ENCODE measurements at regions not wholly inside any gene's neighbourhood (a gene's known extent, or its start where the extent isn't known, plus 50 kb on each side); places are given as distances from the start of the nearest gene placed in this dataset.
"Not testable (repeated sequence)": the region's sequence is repeated elsewhere in the genome, so short reads cannot be mapped to it uniquely, and the experiment has no call there.

DNA sequence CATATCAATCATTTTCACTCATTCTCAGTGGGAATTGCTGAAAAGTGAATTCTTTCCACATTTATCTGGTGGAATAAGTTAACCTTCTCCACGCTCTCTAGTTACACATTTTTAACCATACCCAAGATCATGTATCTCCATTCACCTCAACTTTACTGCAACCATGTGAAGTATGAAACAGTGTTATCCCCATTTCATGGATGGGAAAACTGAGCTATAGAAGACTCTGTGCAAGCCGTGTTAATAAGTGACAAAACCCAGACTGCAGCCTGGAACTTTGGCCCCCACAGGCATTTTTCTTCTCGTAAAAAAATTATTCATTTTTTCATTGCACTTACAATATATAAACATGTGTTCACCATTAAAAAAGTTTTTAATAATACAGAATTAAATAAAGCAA lies 82.4 kb upstream of the CCND2 start:
- DNase-seq, result no peak

DNA sequence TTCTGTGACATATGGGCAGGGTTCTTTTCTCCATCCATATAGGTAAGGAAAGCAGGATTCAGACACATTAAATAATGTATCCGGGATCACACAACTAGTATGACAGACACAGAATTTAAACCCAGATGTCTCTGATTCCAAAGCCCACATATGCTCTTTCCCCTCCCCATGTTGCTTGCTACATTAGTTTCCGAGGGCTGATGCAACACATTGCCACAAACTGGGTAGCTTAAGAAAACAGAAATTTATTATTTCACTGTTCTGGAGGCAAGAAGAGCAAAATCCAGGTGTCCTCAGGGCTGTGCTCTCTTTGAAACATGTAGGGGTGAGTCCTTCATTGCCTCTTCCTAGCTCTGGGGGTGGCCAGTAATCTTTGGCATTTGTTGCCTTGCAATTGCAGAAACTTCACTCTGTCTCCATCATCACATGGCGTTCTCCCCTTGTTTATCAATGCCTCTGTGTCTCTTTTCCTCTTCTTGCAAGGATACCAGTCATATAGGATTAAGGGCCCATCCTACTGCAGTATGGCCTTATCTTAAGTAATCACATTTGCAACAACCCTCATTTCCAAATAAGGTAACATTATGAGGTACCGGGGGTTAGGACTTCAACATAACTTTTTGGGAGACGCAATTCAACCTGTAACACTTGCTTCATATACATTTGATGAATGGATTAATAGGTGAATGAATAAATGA lies 83.0 kb upstream of the CCND2 start:
- DNase-seq, result no peak

DNA sequence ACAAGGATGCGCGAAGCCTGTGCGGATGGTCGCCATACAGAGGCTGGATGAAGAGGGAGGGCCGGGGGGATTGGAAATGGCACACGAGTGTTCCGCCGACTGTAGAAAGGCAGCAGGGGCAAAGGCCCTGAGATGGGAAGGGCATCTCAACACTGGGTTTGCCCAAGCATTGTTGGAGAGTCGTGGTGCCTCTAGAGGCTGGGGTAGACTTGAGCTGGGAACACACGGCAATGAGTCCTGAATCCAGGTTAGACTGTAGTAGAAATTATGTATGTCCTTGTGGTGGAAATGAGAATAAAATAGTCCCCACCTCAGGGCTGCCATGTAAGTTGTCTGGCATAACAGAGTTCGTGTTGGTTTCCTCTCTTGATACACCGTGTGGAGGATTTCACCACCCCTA lies 83.8 kb upstream of the CCND2 start:
- no peak for DNase-seq

DNA sequence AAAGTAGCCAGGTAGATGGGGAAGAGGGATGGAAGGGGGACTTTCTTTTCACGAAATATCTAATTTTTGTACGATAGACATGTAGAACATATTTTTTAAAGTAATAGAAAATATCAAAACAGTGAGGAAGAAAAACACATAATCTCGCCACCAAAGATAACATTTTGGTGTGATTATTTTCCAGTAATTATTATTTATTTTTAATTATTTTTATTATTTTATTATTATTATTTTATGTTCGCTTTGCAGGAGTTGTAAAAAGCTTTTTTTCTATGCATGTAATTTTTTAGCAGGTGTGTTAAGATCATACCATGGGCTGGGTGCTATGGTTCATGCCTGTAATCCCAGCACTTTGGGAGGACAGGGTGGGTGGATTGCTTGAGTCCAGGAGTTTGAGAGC lies 85.6 kb upstream of the CCND2 start:
- no peak for DNase-seq

DNA sequence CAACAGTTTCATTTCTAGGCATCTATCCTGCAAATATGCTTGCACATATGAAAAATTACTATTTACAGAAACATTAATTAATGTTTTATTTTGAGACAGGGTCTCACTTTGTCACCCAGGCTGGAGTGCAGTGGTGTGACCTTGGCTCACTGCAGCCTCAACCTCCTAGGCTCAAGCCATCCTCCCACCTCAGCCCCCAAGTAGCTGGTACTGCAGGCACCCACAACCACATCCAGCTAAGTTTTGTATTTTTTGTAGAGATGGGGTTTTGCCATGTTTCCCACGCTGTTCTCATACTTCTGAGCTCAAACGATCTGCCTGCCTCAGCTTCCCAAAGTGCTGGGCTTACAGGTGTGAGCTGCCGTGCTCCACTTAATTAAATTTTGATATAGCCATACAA lies 86.2 kb upstream of the CCND2 start:
- DNase-seq, result not testable (repeated sequence)

DNA sequence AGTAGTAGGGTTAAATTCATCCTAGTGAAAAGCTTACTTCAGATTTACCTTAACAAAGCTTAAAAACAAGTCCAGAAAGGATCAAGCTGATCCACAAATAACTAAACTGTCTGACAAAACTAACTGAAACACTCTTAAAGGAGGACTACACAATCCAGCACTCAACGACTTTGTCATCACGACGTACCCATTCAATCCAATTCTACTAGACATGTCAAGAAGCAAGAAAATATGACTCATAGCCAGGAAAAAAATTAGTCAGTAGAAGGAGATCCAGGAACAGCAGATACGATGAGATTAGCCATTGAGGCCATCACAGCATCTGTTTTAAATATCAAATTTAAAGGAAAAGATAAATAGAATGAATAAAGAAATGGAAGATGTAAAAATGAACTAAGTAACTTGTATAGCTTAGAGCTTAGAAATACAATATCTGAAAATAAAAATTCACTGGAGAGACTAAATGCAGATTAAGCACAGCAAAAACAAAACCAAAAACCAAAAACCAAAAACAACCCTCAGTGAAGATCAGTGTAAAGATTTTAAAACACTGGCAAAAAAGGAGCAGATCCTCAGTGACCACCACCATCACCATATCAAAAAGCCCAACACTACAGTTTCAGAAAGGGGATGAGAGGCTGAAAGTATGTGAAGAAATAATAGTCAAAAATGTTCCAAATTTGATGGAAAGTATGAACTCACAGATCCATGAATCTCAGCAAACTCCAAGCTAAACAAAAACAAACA lies 95.0 kb upstream of the CCND2 start:
- no peak for DNase-seq

DNA sequence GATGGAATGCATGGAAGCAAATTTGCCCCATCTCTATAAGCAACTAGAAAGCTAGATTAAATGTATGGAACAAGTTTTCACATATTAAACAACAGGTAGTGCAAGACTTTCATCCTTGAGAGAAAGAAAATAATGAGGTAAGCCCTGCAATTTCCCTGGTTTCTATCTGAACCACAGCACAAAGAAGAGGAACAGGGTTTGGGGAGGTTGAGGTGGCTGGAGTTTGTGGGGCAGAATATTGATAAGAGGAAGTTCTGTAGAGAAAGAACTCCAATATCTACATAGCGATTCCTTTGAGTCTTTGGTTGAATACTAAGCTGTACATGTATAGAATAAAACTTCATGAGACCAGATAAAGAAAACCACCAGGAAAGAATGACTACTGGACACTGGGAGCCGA lies 96.3 kb upstream of the CCND2 start:
- no peak for DNase-seq

DNA sequence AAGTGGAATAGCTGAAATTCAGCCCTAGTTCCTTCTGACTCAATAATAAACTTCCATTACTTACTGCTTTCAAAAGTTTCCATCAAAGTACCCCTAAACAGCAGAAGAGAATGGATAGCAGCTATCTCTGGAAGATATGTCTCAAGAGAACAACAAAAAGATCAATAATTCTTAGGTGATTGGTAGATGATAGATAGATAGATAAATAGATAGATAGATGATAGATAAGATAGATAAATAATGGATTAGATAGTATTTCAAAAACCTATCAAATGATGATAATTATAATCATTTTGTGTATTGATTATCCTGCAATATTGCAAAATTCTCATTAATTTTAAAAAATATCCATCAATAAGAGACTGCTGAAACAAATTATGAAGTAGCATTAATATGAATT lies 97.4 kb upstream of the CCND2 start:
- no peak for DNase-seq

DNA sequence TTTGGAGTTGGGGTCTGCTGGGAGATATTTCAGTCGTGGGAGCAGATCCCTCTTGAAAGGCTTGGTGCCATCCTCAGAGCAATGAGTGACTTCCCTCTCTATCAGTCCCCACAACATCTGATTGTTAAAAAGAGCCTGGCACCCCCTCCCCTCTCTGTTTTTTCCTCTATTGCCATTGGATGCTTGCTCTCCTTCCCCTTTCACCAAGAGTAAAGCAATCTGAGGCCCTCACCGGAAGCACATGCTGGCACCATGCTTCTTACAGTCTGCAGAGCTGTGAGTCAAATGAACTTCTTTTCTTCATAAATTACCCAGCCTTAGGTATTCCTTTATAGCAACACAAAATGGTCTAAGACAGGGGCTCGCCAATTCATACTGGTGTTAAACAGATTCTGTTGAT lies 99.1 kb upstream of the CCND2 start:
- DNase-seq, result no peak

DNA sequence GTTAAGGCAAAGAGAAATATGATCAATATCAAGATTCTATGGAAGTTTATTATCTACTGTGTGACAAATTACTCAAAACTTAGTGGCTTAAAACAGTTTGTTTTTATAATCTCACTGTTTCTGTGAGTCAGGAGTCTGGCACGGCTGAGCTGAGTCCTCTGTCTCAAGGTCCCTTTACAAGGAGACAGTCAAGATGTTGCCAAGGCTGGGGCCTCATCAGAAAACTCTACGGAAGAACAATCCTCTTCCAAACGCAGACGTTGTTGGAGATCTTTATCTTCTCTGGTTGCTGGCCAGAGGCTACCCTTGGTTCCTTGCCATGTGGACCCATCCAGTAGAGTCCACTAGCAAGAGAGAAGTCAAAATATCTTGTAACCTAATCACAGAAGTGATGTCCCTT lies 100.6 kb upstream of the CCND2 start:
- DNase-seq, result no peak

DNA sequence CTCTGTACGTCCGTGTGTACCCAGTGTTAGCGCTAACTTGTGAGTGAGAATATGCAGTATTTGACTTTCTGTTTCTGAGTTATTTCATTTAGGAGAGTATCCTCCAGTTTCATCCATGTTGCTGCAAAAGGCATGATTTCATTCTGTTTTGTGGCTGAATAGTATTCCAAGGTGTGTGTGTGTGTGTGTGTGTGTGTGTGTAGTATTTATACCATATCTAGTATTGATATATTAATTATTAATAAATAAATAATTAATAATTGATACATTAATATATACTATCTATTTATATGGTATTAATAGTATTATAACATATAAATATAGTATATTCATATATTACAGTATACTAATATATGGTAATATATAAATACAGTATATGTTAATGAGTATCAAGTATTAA lies 101.8 kb upstream of the CCND2 start:
- DNase-seq, result no peak

DNA sequence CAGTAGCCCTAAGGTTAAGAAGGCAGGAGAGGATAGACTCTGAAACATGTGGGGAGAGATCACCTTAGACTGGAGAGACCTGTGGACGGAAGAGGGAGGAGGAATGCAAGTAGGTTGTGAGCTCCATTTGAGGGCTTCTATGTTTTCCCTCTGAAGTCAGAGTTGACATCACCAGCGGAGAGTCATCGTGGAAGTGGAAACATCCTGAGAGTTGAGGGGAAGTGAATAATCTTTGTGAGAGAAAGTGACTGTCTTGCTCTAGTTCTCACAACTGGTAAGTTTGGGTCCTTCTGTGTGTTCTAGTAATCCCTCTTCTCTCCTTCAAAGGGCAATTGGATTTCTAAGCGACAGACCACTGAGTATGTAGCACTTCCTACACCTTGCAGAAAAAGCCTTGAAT lies 103.6 kb upstream of the CCND2 start:
- DNase-seq, result no peak

DNA sequence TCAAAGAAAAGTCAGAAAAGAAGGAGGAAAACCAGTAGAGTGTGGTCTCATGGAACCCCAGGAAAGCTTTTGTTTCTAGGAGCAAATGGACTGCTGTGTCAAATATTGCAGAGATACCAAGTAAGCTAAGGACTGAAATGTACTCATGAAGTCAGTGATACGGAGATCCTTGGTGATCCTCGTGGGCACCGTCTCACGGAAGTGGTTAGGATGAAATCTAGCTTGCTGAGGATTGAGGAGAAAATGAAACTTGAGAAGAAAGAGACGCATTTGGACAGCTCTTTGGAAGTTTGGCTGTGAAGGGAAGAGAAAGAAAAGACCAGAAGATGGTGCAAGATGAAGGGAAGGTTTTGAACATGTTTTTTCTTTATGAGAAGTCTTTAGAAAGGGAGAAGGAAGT lies 104.0 kb upstream of the CCND2 start:
- no peak for DNase-seq

DNA sequence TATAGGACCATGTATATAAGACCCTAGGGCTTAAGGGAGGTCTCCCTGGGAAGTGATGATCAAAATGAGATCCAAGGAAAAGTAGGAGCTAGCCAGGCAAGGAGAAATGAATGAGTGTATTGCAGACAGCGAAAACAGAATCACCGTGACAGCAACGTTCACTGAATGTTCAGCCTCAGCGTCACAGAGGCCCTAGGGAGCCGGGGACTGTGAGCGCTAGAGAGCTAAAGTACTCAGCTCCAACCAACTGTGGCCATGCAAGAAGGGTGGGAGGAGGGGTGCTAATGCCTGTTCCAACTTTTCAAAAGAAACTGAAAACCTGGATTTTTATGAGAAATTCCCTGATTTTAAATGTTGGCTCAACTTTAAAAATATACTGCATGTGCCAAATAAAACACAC lies 105.5 kb upstream of the CCND2 start:
- no peak for DNase-seq

DNA sequence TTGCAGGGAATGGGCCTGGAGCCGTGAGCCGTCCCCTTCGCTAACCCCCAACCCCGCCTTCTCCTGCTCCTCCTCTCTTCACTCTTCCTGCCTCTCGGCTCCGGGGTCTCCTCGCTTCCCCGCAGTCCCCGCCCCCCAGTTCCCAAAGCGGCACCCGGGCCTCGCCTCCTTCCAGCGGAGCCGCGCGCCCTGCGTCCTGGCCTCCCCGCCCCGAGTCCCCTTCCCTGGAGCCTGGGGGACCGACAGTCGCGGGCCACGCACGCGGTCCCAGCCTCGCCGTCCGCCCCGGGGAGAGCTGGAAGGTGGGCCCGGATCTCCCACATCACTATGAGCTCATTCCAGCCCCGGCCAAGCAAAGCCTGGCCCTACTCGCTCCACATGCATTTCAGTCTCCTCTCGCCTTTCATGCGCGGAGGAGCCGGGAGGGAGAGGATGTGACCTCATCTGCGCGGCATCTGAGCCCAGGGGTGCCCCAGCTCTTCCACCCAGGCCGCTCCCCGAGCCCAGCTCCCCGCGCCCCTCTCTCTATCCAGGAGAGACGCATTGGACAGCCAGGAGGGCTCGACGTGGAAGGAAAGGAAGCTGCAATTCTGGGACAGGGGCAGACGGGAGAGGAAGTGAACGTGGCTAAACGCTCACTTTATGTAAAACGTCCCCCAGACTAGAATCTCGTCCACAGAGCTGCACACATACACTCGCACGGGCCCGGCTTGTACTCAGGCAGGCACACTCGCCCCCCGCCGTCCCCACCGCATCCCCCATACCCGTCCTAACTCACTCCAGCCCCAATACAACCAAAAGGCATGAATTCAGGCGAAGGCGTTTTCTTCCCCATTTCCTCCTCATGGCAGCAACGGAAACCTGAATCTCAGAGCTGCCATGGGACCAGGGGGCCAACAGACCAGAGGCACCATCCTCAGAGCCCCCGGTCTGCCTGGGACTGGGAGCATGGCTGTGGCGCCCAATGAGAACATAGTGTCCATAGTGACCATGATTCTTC lies 108.7 kb upstream of the CCND2 start:
- peak; percentile 26 for DNase-seq

DNA sequence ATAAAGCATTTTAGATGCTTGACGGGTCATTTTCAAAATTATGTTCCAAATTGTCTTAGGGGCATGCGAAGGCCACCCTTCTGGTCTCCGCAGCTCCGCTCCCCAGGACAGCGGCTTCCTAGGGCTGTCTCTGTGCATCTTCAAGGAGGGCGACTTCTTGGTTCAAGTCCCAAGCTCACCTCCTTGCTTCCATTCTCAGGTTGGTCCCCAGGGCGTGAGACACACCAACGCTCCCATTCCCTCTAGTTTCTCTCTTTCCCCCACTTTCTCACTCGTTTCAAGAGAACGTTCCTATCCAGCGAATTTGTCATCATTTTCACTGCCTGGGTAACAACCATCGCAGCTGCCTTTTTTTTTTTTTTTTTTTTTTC lies 109.4 kb upstream of the CCND2 start:
- DNase-seq, result no peak

DNA sequence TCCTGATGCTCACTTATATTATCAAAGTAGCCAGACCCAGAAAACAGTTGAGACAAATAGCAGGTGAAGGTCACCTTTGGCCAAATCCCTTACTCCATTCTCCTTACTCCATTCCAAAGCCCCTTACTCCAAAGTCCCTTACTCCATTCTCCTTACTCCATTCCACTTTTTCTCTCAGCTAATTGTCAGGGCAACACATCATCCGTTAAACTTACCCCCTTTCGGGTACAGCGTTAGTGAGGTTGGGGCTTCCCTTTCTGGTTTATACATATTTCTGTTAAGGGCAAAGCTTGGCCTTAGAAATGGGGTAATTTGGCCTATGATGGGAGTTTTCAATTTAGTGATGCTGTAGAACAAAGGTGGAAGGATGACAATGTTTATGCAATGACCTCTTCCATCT lies 111.8 kb upstream of the CCND2 start:
- DNase-seq, result no peak

DNA sequence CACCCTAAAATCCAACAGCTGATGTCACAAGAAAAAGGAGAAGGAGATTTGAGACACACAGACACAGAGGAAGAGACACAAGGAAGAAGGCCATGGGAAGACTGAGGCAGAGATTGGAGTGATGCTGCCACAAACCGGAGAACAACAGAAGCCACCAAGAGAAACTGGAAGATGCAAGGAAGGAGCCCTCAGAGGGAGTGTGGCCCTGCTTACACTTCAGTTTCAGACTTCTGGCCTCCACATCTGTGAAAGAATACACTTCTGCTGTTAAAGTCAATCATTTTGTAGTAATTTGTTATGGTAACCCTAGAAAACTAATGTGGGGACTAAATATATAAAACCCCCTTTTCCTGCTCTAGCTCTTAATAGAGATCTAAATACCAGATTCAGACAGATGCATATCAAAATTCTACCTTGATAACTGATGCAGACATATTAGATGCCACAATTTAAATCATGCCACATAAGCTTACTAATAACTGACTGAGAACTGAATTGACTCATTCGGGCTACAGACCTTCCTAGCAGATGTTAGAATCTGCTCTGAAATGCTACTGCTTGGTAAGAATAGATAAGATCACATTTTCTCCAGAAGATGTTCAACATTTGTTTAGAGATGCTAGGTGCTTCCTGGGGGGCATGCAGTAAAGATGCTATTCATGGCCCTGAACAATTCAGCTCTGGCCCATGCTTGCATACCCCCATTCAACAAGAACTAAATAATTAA lies 113.1 kb upstream of the CCND2 start:
- DNase-seq, result no peak

DNA sequence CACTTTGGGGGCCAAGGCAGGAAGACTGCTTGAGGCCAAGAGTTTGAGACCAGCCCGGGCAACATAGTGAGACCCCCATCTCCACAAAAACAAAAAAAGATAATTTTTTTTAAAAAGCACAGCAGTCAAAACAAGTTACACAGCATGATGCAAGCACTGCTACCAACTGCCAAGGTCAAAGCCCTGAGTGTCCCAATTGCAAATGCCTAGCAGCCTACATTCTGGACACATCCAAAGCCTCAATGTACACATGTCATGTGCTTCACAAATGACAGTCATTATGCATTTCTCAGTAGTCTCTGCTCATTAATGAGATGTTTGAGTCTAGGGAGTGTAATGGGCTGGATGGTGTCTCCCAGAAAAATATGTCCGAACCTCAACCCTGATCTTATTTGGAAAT lies 113.7 kb upstream of the CCND2 start:
- no peak for DNase-seq

DNA sequence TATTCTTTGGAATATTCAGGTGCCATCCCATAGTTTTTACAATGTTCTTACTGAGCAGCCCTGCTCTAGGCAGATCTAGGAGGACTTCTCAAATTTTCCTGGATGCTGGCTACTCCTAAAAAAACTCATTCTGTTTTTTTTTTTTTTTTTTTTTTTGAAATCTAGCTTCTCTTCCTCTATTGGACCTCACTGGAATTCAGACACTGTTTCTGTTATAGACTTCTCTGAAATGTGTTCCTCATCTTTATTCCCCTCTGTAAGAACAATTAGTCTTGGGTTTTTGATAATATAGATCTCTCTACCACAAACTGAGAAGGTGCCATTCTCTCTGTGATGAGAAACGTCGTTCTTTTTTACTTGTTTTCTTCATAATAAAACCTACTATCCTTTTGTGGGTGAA lies 115.3 kb upstream of the CCND2 start:
- DNase-seq, result no peak

DNA sequence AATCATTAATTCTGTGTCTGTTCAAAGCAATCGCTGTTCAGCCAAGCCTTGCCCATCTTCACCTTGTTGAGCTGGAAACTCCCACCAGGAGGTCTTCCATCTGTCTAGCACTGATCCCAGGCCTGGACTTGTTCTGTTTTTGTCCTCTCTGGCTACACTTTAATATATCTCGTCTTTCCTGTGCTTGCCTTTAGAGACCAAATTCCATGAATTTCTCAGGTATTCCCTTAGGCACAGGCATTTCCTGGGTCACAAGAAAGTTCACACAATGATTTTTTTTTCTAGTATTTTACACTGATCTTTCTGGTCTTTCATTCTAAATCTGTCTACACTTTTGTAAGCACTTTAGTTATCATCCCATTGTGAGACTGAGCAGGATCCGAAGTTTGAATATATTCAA lies 116.4 kb upstream of the CCND2 start:
- no peak for DNase-seq

DNA sequence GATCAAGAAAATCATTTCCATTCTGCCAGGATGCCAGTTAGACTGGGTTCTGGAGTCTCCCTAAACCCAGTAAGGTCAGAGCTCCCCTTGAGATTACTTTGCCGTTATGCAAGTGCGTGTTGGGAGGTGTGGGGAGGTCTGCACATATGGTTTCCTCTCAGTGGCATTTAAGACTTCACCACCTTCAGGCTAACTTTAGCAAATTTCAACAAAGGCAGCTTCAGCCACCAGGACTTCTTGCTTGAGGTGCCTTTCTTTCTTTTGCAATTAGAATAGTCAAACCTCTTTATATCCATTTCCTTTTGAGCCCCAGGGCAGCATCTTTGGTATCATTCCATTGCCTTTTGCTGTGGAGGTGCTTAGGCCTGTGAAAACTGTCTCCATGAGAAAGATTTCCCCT lies 117.2 kb upstream of the CCND2 start:
- DNase-seq, result no peak

DNA sequence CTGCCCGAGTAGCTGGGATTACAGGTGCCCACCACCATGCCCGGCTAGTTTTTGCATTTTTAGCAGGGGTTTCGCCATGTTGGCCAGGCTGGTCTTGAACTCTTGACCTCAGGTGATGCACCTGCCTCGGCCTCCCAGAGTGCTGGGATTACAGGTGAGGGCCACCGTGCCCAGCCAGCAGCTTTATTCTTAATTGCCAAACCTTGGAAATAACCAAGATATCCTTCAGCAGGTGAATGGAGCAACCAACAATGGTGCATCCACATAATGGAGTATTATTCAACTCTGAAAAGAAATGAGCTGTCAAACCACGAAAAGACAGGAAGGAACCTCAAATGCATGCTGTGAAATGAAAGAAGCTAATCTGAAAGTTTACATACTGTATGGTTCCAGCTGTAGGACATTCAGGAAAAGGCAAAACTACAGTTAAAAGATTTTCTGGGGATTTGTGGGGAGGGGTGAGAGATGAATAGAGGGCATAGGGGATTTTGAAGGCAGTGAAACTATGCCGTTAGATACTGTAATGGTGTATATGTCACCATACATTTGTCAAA lies 118.8 kb upstream of the CCND2 start:
- no peak for DNase-seq

Measured in NCI-H1105 treated with DMSO at 0.1 percent for 48 hours (cell line).